HG02588 (cell line): ENCODE measurements at regions not wholly inside any gene's neighbourhood (a gene's known extent, or its start where the extent isn't known, plus 50 kb on each side); places are given as distances from the start of the nearest gene placed in this dataset.
"Not testable (repeated sequence)": the region's sequence is repeated elsewhere in the genome, so short reads cannot be mapped to it uniquely, and the experiment has no call there.

Source experiments
- ATAC-seq: cut with Tn5 transposase; IDR thresholded peaks from one replicate; pipeline ENCODE4 v1.9.1; 2021; ENCODE audit warnings: mild to moderate bottlenecking, moderate library complexity; ENCODE audit not compliant: unreplicated experiment

DNA sequence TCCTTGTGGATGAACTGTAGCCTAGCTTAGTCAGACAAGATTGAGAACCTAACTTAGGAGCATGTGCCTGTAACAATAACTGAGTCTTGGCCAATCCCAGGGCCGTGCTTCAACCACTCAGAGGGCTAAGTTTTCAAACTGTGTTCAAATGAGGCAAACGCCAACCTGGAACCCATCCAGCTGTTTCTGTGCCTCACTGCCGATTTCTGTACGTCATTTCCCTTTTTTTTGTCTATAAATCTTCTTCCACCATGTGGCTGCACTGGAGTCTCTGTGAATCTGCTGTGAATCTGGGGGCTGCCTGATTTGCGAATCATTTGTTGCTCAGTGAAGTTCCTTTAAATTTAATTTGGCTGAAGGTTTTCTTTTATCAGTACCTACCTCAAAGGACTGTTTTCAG lies 115.0 kb upstream of the CHD6 start:
- ATAC-seq, result no peak

DNA sequence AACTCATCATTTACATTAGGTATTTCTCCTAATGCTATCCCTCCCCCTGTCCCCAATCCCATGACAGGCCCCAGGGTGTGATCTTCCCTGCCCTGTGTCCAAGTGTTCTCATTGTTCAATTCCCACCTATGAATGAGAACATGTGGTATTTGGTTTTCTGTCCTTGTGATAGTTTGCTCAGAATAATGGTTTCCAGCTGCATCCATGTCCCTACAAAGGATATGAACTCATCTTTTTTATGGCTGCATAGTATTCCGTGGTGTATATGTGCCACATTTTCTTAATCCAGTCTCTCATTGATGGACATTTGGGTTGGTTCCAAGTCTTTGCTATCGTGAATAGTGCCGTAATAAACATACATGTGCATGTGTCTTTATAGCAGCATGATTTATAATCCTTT lies 113.0 kb upstream of the CHD6 start:
- not testable (repeated sequence) for ATAC-seq

DNA sequence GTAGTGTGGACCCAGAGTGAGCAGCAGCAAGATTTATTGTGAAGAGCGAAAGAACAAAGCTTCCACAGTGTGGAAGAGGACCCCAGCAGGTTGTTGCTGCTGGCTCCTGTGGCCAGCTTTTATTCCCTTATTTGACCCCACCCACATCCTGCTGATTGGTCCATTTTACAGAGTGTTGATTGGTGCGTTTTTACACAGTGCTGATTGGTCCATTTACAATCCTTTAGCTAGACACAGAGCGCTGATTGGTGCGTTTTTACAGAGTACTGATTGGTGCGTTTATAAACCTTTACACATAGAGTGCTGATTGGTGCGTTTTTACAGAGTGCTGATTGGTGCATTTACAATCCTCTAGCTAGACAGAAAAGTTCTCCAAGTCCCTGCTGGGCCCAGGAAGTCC lies 109.5 kb upstream of the CHD6 start:
- not testable (repeated sequence) for ATAC-seq

DNA sequence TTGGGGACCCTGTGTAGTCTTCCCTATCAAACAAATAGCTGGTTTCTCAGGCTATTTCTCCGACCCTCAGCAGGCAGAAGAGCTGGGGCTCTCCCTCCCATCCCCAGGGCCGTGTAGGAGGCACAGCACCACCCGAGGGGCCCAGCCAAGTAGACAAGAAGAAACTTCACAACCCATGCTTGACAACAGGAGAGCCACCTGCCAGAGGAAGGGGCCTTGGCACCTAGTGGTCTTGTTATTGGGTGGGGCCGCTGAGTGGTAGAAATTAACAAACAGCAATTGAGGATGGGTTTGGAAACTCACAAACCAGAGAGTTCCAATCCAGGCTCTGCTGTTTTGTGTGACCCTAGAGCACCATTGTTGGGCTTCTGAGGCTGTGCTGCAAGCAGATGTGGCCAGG lies 108.5 kb upstream of the CHD6 start:
- no peak for ATAC-seq

DNA sequence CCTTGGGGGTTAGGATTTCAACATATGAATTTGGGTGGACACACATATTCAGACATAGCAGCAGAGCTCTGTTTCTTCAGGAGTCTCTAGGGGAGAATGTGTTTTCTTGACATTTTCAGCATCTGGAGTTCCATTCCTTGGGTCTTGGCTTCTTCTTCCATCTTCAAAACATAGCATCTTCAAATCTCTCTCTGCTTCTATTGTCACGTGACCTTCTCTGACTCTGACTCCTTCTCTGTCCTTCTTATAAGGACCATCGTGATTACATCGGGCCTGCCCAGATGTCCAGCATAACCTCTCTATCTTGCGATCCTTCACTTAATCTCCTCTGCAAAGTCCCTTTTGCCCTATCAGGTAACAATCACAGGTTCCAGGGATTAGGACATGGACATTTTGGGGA lies 101.0 kb upstream of the CHD6 start:
- no peak for ATAC-seq

DNA sequence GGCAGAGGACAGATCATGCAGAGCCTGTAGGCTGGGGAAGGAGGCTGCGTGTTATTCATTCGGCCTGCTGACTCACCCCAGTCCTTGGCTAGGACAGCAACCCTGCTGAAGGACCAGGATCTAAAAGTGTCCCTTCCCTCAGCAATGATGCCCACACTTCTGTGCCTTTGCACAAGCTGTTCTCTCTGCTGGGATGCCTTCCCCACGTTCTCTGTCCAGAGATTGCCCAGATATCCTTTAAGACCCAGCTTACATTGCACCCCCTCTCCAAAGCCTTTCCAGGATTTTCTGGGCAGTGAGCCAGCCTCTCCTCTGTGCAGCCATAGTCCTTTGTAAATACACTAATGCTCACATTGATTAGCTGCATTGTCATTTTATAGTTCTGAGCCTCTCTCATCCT lies 99.3 kb upstream of the CHD6 start:
- no peak for ATAC-seq

DNA sequence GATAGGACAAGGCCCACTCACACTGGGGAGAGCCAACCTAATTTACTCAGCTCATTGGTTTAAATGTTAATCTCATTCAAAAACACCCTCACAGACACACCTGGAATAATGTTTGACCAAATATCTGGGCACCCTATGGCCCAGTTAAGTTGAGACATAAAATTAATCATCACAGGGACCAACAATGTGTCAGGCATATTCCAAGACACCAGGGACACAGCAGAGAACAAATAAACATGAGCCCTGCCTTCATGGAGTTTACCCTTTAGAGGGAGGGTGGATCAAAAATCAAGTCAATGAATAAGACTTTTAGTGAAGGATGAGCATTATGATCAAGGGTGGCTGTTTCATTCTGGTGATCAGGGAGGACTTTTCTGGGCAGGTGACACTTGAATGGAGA lies 98.7 kb upstream of the CHD6 start:
- no peak for ATAC-seq

DNA sequence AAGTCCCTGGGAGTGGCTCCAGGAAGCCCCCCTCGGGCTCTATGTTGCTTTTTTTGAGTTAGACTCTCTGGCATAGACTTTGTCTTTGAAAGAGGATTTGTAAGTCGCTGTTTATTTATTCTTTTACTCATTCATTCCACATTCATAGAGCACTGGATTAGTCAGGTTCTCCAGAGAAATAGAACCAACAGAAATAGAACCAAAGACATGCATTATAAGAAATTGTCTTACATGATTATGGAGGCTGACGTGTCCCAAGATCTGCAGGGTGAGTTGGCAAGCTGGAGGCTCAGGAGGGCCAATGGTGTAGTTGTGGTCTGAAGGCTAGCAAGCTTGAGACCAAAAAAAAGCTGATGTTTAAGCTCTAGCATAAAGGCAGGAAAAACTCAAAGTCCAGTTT lies 98.3 kb upstream of the CHD6 start:
- no peak for ATAC-seq

DNA sequence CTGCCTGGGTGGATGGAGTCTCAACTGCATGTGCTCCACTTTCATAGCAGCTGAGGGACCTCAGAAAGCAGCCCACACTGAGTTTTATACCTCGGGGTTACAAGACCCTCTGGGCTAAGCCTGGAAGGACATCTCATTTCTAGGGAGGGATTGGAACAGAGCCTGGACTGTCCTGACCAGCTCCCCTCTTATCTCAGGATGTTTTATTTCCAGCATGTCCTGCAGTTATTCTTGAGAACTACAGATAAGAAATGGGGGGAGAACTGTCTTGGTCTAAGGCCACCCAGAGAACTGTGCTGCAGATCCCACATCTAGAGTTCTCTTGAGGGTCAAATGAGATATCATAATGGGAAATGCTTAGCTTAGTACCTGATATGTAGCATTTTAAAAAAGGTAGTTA lies 97.3 kb upstream of the CHD6 start:
- ATAC-seq, result no peak

DNA sequence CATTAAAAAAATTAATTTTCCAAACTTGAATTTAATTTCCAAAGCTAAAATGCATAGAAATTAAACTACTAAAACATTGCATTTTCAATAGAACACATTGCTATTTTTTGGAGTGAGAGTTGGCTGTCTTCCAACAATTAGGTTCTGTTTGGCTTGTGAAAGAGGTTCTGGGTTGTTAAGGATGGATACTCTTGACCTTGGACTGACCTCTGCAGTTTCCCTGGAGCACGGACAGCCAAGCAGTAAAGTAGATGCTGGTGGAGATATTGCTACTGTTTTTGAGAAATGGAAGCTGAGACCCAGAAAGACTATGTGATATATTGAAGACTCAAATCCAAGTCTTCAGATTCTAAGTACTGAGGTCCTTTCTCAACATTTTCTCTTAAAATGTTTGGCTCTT lies 95.9 kb upstream of the CHD6 start:
- ATAC-seq, result no peak

DNA sequence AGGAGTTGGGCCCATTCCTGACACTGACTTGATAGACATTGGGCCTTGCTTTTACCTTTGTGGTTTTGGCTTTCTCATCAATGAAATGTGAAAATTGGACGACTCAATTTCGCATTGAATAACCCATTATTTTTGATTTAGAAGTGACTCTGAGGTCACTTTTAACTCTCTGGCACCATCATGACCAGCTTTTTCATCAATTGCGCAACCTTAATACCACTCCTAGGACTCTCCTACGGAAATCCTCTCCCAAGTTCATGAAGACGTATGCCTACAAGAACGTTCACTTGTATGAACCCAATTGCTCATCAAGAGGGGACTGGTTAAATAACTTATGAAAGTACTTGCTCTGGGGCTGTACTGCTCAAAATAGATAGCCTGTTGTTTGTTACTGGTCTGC lies 86.7 kb upstream of the CHD6 start:
- ATAC-seq, result no peak

DNA sequence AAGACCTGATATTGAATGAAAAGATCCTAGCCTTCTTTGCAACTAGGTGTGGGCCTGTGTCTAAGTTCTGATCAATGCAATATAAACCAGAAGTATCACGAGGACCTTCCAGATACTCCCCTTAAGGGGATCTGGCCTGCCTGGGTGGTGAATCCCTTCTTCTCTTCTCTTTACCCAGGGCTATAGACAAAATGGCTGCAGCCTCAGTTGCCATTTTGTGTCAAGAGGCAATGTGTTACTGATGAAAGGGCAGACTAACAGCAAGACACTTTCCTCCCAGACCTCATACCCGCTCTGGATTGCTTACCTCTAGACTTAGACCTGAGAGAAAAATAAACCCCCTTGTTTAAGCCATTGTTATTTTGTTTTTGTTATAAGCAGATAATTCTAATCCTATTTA lies 84.5 kb upstream of the CHD6 start:
- ATAC-seq, result no peak

DNA sequence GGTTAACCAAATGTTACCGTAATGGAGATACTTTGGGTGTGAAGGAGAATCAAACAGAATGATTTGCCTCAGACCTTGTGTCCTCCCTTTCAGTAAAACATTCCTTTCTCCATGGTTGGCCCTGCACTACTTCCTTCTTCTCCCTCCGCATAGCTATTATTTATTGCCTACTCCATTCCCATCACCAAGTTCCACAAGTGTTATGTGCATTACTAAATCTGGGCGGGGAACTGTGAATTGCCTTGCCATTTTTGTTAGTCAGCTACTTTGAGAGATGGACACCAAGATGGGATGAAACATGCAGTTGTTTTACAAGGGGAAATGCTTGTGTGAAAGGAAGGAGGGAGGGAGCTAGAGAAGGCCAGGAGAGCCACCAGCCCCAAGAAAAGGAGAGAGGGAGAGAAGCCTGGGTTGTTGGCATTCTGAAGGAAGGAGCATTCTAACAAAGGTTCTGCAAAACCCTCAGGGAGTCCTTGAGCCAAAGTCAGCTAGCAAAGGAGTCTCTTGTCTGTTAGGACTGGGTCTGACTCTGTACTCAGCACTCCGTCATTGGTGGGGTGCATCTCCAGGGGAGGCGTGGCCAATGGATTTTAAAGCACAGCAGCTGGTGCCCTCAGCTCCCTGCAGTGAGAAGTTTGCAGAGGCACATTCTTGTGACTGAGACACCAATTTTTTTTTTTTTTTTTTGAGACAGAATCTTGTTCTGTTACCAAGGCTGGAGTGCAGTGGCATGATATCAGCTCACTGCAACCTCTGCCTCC lies 83.6 kb upstream of the CHD6 start:
- ATAC-seq, result no peak

DNA sequence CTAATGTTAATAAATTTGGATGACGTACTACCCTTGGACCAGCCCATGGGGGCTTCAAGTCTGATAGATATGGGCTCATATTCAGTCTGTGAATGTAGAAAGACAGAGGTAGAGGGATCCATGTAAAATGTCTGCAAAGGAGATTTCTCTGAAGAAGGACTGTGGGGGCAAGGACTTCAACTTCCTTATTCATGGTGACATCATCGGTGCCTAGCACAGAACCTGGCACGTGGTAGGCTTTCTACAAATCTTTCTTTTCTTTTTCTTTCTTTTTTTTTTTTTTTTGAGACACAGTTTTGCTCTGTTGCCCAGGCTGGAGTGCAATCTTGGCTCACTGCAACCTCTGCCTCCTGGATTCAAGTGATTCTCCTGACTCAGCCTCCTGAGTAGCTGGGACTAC lies 81.5 kb upstream of the CHD6 start:
- ATAC-seq, result not testable (repeated sequence)

DNA sequence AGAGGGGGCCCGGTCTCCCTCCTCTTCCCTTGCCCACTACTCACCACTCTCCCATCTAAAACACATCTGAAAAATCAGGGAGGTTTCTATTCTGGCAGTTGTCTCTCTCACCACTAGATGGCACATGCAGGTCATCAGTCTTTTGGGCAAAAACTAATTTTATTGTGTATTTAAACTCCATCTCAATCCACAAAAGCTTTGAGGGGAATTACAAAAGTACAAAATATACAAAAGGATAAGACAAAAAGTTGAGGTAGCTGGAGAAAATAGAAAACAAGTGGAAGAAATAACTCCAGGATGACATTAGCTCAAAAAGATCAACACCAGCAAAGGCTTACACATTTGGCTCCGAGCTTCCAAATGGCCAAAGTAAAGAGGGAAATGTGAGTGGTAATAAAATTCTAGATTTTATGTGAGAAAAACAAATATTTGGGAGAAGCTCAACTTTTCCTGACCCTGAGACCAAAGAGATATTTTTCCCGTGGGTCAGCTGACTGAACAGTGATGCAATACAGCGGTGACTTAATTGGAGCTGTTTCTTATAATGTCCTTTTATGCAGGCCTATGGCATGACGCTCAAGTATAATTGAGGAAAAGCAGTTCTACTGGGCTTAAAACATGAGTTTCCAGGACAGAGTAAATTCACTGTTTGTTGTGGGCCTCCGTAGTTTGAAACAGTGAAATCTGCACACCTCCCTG lies 79.8 kb upstream of the CHD6 start:
- no peak for ATAC-seq

DNA sequence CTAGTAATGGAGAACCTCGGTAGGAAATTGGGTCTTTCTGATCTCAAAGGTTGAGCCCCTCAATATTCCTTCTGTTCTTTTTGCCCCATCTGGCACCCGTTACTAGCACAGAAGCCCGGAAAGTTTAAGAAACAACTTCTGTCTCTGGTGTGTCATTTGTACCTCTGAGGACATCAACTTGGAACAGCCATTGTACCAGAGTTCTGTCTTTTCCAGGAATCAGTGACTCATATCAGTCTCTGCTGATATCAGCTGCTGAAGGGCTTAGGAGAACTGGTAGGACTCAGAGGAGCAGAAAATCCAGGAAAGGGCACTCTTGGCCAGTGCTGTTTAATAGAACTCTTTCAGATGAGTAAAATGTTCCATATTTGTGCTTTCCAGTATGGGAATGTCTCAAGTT lies 78.3 kb upstream of the CHD6 start:
- ATAC-seq, result no peak

DNA sequence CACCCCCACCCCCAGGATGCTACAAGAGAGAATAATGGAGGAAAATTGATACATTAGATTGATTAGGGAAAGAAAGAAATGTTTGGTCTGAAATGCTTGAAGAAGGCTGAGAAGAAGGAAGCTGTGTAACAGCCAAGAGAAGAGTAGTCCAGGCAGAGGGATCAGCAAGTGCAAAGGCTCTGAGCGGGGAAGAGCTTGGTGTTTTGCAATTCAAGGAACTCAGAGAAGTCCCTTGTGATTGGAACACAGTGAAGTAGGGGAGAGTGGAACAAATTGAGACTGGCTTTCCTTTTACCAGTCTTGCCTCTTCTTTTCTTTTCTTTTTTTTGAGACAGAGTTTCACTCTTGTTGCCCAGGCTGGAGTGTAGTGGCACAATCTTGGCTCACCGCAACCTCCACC lies 76.6 kb upstream of the CHD6 start:
- no peak for ATAC-seq

DNA sequence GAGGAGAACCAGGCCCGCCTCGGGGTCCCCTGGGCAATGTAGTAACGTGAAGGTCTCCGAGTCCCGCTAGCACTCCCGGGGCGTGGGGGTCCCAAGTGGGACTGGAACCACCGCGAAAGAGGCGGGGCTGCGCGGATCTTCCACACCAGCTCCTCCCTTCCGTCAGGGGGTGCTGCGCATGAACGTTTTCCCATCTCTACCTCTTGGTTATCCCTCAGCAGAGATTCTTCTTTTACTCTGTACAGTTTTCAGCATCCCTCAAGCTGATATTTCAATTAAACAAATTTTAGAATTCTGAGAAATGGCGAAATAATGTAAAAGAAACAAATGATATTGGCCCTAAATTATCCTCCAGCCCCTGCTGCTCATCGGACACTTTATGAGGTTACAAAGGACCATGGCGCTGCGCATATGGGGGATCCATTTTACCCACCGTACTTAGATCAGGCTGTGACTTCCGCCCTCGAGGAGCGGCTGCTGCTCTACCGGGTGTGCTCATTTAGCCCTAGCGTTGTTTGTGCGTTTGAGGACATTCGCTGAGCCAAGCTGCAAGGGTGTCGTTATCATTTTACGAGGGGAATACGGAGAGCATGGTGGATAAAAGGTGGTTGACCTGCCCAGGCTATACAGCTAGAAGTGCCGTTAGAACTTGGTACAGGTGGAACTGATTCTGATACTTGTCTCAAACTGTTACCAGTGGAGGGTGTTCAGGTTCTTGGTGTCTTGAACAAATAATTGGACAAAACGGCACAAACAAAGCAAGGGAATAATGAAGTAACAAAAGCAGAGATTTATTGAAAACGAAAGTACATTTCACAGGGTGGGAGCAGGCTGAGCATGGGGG lies 75.2 kb upstream of the CHD6 start:
- ATAC-seq, result peak; percentile 81

DNA sequence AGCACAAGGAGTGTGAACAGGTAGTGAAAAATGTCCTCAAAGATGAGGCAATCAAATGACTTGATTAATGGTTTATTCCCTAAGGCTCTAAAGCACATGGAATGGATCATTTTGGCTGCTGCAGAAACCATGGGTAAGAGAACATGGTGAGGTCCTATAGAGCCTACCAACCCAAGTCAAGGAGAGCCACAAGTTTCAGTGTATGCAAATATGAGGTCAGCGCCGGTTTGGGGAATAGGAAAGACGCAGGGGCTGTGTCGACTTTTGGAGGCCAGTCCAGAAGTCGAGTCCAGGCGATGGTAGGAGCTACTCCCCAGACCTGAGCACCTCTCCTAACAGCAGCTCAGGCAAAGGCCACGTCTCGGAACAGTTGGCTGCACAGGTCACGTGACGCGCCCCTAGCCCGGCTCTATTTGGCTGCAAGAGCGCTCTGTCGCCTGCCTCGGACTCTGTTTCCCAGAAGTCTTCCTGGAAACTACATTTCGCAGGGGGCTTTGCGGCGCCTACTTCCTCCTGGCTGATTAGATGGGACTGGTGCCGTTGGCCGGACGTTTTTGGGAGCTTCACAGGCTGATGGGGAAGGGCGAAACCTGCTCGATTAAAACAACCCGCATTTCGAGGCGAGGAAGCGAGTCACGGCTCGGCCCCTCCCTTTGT lies 74.4 kb upstream of the CHD6 start:
- peak; percentile 54 for ATAC-seq

DNA sequence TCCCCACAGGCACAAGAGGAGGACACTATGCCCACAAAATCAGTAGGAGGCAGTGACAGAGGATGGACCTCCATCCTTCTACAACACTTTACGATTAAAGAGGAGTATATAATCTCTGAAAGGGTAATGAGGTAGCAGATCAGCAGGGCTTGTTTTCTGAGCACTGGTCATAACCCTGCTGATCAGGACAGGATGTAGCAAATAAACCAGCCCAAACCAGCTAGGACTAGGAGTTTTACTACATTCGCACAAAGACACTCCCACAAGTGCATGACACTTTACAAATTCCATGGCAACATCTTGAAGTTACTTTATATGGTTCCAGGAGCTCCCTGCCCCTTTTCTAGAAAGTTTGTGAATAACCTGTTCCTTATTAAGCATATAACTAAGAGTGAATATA lies 73.3 kb upstream of the CHD6 start:
- no peak for ATAC-seq

DNA sequence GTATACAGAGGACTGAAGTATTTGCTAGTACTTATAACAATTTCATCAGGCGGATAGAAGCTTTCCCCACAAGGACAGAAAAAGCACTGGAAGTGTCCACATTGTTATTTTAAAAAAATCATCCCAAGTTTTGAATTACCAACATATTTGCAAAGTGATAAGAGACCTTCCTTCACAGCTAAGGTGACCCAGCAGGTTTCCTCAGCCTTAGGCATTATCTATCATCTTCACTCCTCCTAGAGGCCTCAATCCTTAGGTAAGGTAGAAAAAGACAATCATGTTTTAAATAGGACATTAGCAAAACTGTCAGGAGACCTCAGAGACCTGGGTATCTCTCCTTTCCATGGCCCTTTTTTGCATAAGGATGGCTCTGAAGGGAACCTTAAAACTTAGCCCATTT lies 72.5 kb upstream of the CHD6 start:
- no peak for ATAC-seq
